DOHH2 (cell line): ENCODE measurements at regions not wholly inside any gene's neighbourhood (a gene's known extent, or its start where the extent isn't known, plus 50 kb on each side); places are given as distances from the start of the nearest gene placed in this dataset.

ENCODE experiments used
- H3F3A ChIP-seq: fragments of 200-600 bp; sonication (generic), shearing (Covaris generic); 2 replicates; pipeline ENCODE4 v1.6.0; 2016; ENCODE audit warnings: antibody characterized with exemption, mild to moderate bottlenecking; ENCODE audit not compliant: control insufficient read depth, insufficient read depth
- H3K27ac ChIP-seq: fragments of 200-600 bp; sonication (generic); 2 replicates; pipeline ENCODE4 v1.5.1; 2014; ENCODE audit warnings: low read depth, mild to moderate bottlenecking, low read length, moderate library complexity
- H3K27me3 ChIP-seq: fragments of 200-600 bp; sonication (generic); 2 replicates; pipeline ENCODE4 v1.6.1; 2014; ENCODE audit warnings: mild to moderate bottlenecking, low read length, mixed read lengths; ENCODE audit not compliant: control insufficient read depth
- H3K36me3 ChIP-seq: fragments of 200-600 bp; sonication (generic); 2 replicates; pipeline ENCODE4 v1.6.1; 2014; ENCODE audit warnings: mild to moderate bottlenecking, low read length, moderate library complexity, mixed read lengths; ENCODE audit not compliant: control insufficient read depth
- H3K4me1 ChIP-seq: fragments of 200-600 bp; sonication (generic); 2 replicates; pipeline ENCODE4 v1.6.1; 2014; ENCODE audit warnings: mild to moderate bottlenecking, low read length, mixed read lengths; ENCODE audit not compliant: control insufficient read depth
- H3K4me2 ChIP-seq: fragments of 200-600 bp; sonication (generic); 2 replicates; pipeline ENCODE4 v1.6.0; 2014; ENCODE audit warnings: mild to moderate bottlenecking, low read length, moderate library complexity
- H3K4me3 ChIP-seq: fragments of 200-600 bp; sonication (generic); 2 replicates; pipeline ENCODE4 v1.5.1; 2014; ENCODE audit warnings: mild to moderate bottlenecking, low read length, mixed read lengths
- H3K79me2 ChIP-seq: fragments of 200-600 bp; sonication (generic); 2 replicates; pipeline ENCODE4 v1.6.1; 2014; ENCODE audit warnings: mild to moderate bottlenecking, low read length, mixed read lengths; ENCODE audit not compliant: control insufficient read depth
- H3K9me2 ChIP-seq: fragments of 200-600 bp; sonication (generic); replicated peaks from 2 replicates; pipeline ENCODE4 v1.6.1; 2014; ENCODE audit warnings: mild to moderate bottlenecking, low read length, mixed read lengths; ENCODE audit not compliant: control insufficient read depth
- H3K9me3 ChIP-seq: fragments of 200-600 bp; sonication (generic); 2 replicates; pipeline ENCODE4 v1.6.1; 2014; ENCODE audit warnings: antibody characterized with exemption, low read length, mixed read lengths; ENCODE audit not compliant: control insufficient read depth, insufficient read depth
- H4K20me1 ChIP-seq: fragments of 200-600 bp; sonication (generic); 2 replicates; pipeline ENCODE4 v1.6.0; 2014; ENCODE audit warnings: low read depth, mild to moderate bottlenecking, antibody characterized with exemption, low read length, moderate library complexity; ENCODE audit not compliant: control insufficient read depth, insufficient read depth
- CTCF ChIP-seq: fragments of 200-600 bp; sonication (generic); IDR thresholded peaks from one replicate; pipeline ENCODE4 v1.5.1; 2014; ENCODE audit warnings: antibody characterized with exemption, mild to moderate bottlenecking, low read depth, low read length; ENCODE audit not compliant: poor library complexity, severe bottlenecking
- EZH2phosphoT487 ChIP-seq: fragments of 200-600 bp; sonication (generic); IDR thresholded peaks from 2 replicates; pipeline ENCODE4 v1.6.1; 2017; ENCODE audit warnings: borderline replicate concordance, mild to moderate bottlenecking, antibody characterized with exemption, low read length, moderate library complexity, mixed read lengths

GRCh38 chr12:125738211-125738610 lies 673.0 kb downstream of the AACS start:
- H3K4me2 ChIP-seq, result no peak overlapping the region
- TF ChIP-seq EZH2phosphoT487 (no peak), CTCF (no peak)
- no peaks in the 10 kb centered on the region for H3K27me3 ChIP-seq
- no peak overlapping the region for H3K27ac ChIP-seq
- H4K20me1 ChIP-seq, result no peaks in the 10 kb centered on the region
- H3K79me2 ChIP-seq, result no peaks in the 10 kb centered on the region
- no peaks in the 10 kb centered on the region for H3K9me2 ChIP-seq
- H3K9me3 ChIP-seq, result peaks cover 3% of the 10 kb centered on the region
- H3K36me3 ChIP-seq, result no peaks in the 10 kb centered on the region
- H3K4me3 ChIP-seq, result no peak overlapping the region
- no peaks in the 10 kb centered on the region for H3K4me1 ChIP-seq
- no peaks in the 10 kb centered on the region for H3F3A ChIP-seq

DNA sequence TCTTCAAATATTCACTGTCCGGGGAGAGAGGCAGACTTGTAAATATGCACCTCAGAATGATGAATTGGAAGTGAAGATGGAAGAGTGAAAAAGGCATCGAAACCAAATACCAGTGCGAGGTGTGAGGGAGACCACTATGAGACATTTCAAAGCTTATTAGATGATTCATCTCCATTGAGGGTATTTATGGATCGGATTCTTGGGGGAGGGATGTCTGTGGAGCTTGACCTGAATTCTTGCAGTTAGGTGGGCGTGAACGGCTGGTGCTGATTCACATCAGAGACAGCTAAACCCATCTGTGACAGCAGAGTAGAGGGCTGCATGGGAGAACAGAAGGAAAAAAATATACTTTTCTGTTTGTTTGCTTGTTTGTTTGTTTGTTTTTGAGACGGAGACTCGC lies 677.2 kb downstream of the AACS start:
- Histone ChIP-seq H3K9me3 (peaks cover 3% of the 10 kb centered on the region; the same call in 1 of the 2 replicates), H3K27ac (no peak overlapping the region), H3K4me2 (no peak overlapping the region), H4K20me1 (no peaks in the 10 kb centered on the region), H3K79me2 (no peaks in the 10 kb centered on the region), H3K4me1 (no peaks in the 10 kb centered on the region), H3F3A (no peaks in the 10 kb centered on the region), H3K36me3 (no peaks in the 10 kb centered on the region), H3K27me3 (no peaks in the 10 kb centered on the region), H3K4me3 (no peak overlapping the region), H3K9me2 (no peaks in the 10 kb centered on the region)
- no peak for TF ChIP-seq EZH2phosphoT487
- no peak for TF ChIP-seq CTCF

- Histone ChIP-seq H3K9me3 (0 out of 2 replicates have a peak, but pooled peaks cover 3% of the 10 kb centered on the region), H3K4me2 (no peak overlapping the region), H3K9me2 (no peaks in the 10 kb centered on the region), H3K4me3 (no peak overlapping the region), H3K36me3 (no peaks in the 10 kb centered on the region), H3K27me3 (no peaks in the 10 kb centered on the region), H3F3A (no peaks in the 10 kb centered on the region), H3K79me2 (no peaks in the 10 kb centered on the region), H3K4me1 (no peaks in the 10 kb centered on the region), H4K20me1 (no peaks in the 10 kb centered on the region), H3K27ac (no peak overlapping the region)
- TF ChIP-seq CTCF (no peak), EZH2phosphoT487 (no peak)
Observed at GRCh38 chr12:125744201-125744600, 679.0 kb downstream of the AACS start.

- Histone ChIP-seq H3K27ac (no peak overlapping the region), H3K9me2 (no peaks in the 10 kb centered on the region), H3K4me3 (no peak overlapping the region), H3K9me3 (no peaks in the 10 kb centered on the region), H3K4me2 (no peak overlapping the region), H3K27me3 (no peaks in the 10 kb centered on the region), H3K4me1 (no peaks in the 10 kb centered on the region), H3F3A (no peaks in the 10 kb centered on the region), H3K36me3 (no peaks in the 10 kb centered on the region), H4K20me1 (no peaks in the 10 kb centered on the region), H3K79me2 (no peaks in the 10 kb centered on the region)
- TF ChIP-seq CTCF (no peak), EZH2phosphoT487 (no peak)
Observed at GRCh38 chr12:125755512-125755911, 690.3 kb downstream of the AACS start.
